ENCODE measurements at regions not wholly inside any gene's neighbourhood (a gene's known extent, or its start where the extent isn't known, plus 50 kb on each side); places are given as distances from the start of the nearest gene placed in this dataset.

GRCh38 chr10:54947605-54948004 is 146.6 kb upstream of the PCDH15 start:
- no peak for TF ChIP-seq CTCF (IDR thresholded peaks at IDR 0.05; ENCODE audit: low read depth, low read length, poor library complexity, severe bottlenecking)
- no peak for TF ChIP-seq EZH2phosphoT487 (IDR thresholded peaks at IDR 0.05; ENCODE audit: borderline replicate concordance, low read length)

Data from DOHH2 (cell line).